Keratinocyte (primary cell): ENCODE measurements at regions not wholly inside any gene's neighbourhood (a gene's known extent, or its start where the extent isn't known, plus 50 kb on each side); places are given as distances from the start of the nearest gene placed in this dataset.

Source experiments
- DNase-seq: peaks from one replicate; pipeline ENCODE4 v3.0.0-alpha.2; 2011; ENCODE audit warnings: low read depth, missing footprints, low spot score
- FAIRE-seq: peaks from 2 replicates; lab custom pipeline; 2011; peaks lifted over from hg19 to GRCh38; lab: Jason Lieb, UNC
- H2AFZ ChIP-seq: 2 replicates; pipeline ENCODE4 v1.6.0; 2012; ENCODE audit warnings: low read length, control low read depth, inconsistent platforms; ENCODE audit not compliant: control insufficient read depth
- H3K27ac ChIP-seq: 2 replicates; pipeline ENCODE4 v1.5.1; 2011; ENCODE audit warnings: low read length; ENCODE audit not compliant: control insufficient read depth, insufficient read depth
- H3K27me3 ChIP-seq: 3 replicates; pipeline ENCODE4 v1.6.0; 2011; ENCODE audit warnings: low read length; ENCODE audit not compliant: control insufficient read depth, insufficient read depth; ENCODE audit errors: extremely low read depth
- H3K36me3 ChIP-seq, 2 experiments: 2 replicates in 1 of 2; 3 replicates in 1 of 2; pipeline ENCODE4 v1.5.1; 2011; ENCODE audit warnings: low read length in 2 of 2, mild to moderate bottlenecking in 1 of 2; ENCODE audit not compliant: control insufficient read depth in 2 of 2, insufficient read depth in 2 of 2; ENCODE audit errors: extremely low read depth in 1 of 2
- H3K4me1 ChIP-seq: 3 replicates; pipeline ENCODE4 v1.5.1; 2011; ENCODE audit warnings: low read length; ENCODE audit not compliant: control insufficient read depth, insufficient read depth; ENCODE audit errors: extremely low read depth
- H3K4me2 ChIP-seq: 3 replicates; pipeline ENCODE4 v1.6.0; 2011; ENCODE audit warnings: low read depth, low read length; ENCODE audit not compliant: control insufficient read depth, insufficient read depth; ENCODE audit errors: extremely low read depth
- H3K4me3 ChIP-seq, 3 experiments: fragments of 200-600 bp in 1 of 3; sonication (generic) in 1 of 3; 2 replicates in 2 of 3; 3 replicates in 1 of 3; pipeline ENCODE4 v1.5.1; 2011 to 2016; ENCODE audit warnings: low read length in 3 of 3, mild to moderate bottlenecking in 3 of 3, control low read depth in 2 of 3, inconsistent platforms in 1 of 3, low read depth in 1 of 3, mixed read lengths in 1 of 3, mixed run types in 1 of 3, moderate library complexity in 1 of 3; ENCODE audit not compliant: control insufficient read depth in 2 of 3, insufficient read depth in 2 of 3; ENCODE audit errors: extremely low read depth in 1 of 3
- H3K79me2 ChIP-seq: 2 replicates; pipeline ENCODE4 v1.6.0; 2012; ENCODE audit warnings: low read length; ENCODE audit not compliant: control insufficient read depth, insufficient read depth
- H3K9ac ChIP-seq: 3 replicates; pipeline ENCODE4 v1.6.0; 2011; ENCODE audit warnings: low read length; ENCODE audit not compliant: control insufficient read depth, insufficient read depth; ENCODE audit errors: extremely low read depth
- H3K9me1 ChIP-seq: 3 replicates; pipeline ENCODE4 v1.6.0; 2011; ENCODE audit warnings: low read length; ENCODE audit not compliant: control insufficient read depth, insufficient read depth; ENCODE audit errors: extremely low read depth
- H3K9me3 ChIP-seq: 2 replicates; pipeline ENCODE4 v1.5.1; 2012; ENCODE audit warnings: low read depth, low read length; ENCODE audit not compliant: control insufficient read depth
- H4K20me1 ChIP-seq: 3 replicates; pipeline ENCODE4 v1.6.0; 2011; ENCODE audit warnings: low read length; ENCODE audit not compliant: control insufficient read depth, insufficient read depth; ENCODE audit errors: extremely low read depth
- CTCF ChIP-seq, 3 experiments: IDR thresholded peaks in 1 of 3; conservative IDR thresholded peaks in 1 of 3; optimal IDR thresholded peaks in 1 of 3; 2 replicates in 2 of 3; 3 replicates in 1 of 3; pipeline versions ENCODE3 to v1.5.1; 2011; ENCODE audit warnings: low read length in 3 of 3, mild to moderate bottlenecking in 3 of 3, moderate library complexity in 2 of 3, control low read depth in 1 of 3, inconsistent platforms in 1 of 3; ENCODE audit not compliant: insufficient read depth in 2 of 3; ENCODE audit errors: extremely low read depth in 1 of 3
- EZH2 ChIP-seq: IDR thresholded peaks from one replicate; pipeline ENCODE4 v1.6.1; 2012; ENCODE audit warnings: inconsistent platforms, mild to moderate bottlenecking, low read length, moderate library complexity
- dilution Hi-C: fragments of 300-500 bp; cut with MboI; formaldehyde crosslinking; loops from one replicate; pipeline ENCODE4 v1.7.0; 2020; ENCODE audit warnings: low sequenced_read_pairs; ENCODE audit not compliant: extremely low pct_ligation_motif_present
- small RNA-seq, 3 experiments: library from RNA; depleted of rRNA; stranded (forward); fragments of <200 nt; gene quantifications; one replicate each; pipeline ENCODE3, GENCODE V24; 2012; ENCODE audit warnings: low read depth in 3 of 3, low replicate concordance in 1 of 3; ENCODE audit not compliant: insufficient read length in 3 of 3

DNA sequence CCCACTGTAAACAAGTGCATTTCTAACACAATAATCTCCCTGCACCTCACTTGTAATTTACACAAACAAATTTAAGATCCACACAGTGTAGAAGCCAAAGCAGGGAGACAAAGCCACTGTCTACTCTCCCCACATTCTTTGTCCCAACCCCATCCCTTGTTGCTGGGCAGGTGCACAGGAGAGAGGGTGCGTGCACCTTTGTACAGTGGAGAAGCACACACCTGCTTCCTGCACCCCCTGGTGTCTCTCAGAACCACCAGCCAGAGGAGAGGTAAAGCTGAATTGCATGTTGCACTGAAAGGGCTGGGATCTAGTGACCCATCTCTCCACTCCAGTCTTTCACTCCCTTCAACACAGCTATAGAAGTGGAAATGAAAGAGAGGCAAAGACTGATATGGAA lies 51.4 kb upstream of the IFNG-AS1 start:
- Histone ChIP-seq H3K36me3 (no peaks in the 10 kb centered on the region), H3K9me3 (no peaks in the 10 kb centered on the region), H3K79me2 (no peaks in the 10 kb centered on the region), H3K4me1 (peaks cover 4% of the 10 kb centered on the region), H3K9me1 (no peaks in the 10 kb centered on the region), H3K4me2 (no peak overlapping the region), H4K20me1 (no peaks in the 10 kb centered on the region), H3K4me3 (no peak overlapping the region), H2AFZ (no peak overlapping the region), H3K27me3 (no peaks in the 10 kb centered on the region), H3K27ac (no peak overlapping the region), H3K9ac (no peak overlapping the region)
- dilution Hi-C loops, result no loop called here
- TF ChIP-seq CTCF (optimal IDR thresholded peaks at IDR 0.05 in 1 of 3, IDR thresholded peaks at IDR 0.05 in 1 of 3, conservative IDR thresholded peaks at IDR 0.05 in 1 of 3; ENCODE audit: extremely low read depth in 1 of 3, insufficient read depth in 2 of 3, low read length in 3 of 3) (peak in 1 of 3 experiments; percentile 37), EZH2 (no peak)
- DNase-seq (no peak), FAIRE-seq (no peak)

Small RNA genes in the stretch of these regions (small RNA-seq; reads per million reads assigned to genes)
- gene AC022513.1, result 0 reads per million in 3 experiments
